H54 (cell line): ENCODE measurements at regions not wholly inside any gene's neighbourhood (a gene's known extent, or its start where the extent isn't known, plus 50 kb on each side); places are given as distances from the start of the nearest gene placed in this dataset.

Source experiments
- DNase-seq: peaks from one replicate; pipeline ENCODE4 v3.0.0; 2011; ENCODE audit warnings: low spot score, mixed read lengths; ENCODE audit not compliant: insufficient read length
- FAIRE-seq: peaks from 3 replicates; lab custom pipeline; 2011; peaks lifted over from hg19 to GRCh38; lab: Jason Lieb, UNC
- POLR2A ChIP-seq: IDR thresholded peaks from 2 replicates; pipeline ENCODE4 v1.6.1; 2011; ENCODE audit warnings: low read depth, mild to moderate bottlenecking, low read length

DNA sequence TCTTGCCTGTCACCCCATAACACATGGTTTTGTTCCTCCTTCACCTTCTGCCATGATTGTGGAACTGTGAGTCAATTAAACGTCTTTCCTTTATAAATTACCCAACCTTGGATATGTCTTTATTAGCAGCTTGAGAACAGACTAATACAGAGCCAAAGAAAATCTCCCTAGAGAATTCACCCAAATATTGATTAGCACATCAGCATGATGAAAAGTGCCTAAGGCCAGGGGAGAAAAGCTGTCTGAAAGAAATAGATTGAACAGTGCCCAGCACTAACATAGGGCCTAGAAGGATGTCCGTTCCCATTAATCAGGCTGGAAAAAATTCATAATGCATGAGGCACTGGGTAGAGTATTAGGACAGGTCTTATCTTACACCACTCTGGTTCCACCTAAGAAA is 111.9 kb upstream of the CALN1 start:
- TF ChIP-seq POLR2A: no peak
- no peak for FAIRE-seq
- DNase-seq: no peak

DNA sequence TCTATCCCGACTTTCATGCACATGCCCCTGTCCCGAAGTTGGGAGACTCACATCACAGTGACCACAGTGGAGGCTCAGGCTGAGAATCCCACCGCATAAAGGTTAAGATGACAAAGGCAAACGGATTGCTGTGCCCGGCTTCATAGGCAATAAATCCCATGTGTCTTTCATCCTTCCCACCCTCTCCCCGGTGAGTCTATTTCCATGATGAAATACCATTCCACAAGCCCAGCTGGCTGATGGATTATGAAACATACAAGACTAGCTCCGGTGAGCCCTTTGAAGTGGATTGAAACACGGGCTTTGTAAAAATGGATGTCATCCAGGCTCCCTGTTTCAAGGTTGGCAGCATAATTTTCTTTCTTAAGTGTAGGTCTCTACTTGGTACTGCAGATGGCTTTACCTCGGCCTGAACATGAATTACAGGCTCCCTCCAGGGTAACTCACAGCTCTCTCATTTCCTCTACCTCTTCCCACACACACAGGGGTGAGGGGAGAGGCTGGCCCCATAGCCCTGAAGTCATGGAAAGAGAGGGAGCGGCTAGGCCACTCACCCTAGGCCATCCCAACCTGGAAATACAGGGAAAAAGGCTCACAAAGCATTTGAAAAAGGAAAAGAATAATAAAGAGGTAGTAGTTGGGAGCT is 92.0 kb upstream of the CALN1 start:
- DNase-seq (no peak), FAIRE-seq (no peak)
- TF ChIP-seq POLR2A: no peak

DNA sequence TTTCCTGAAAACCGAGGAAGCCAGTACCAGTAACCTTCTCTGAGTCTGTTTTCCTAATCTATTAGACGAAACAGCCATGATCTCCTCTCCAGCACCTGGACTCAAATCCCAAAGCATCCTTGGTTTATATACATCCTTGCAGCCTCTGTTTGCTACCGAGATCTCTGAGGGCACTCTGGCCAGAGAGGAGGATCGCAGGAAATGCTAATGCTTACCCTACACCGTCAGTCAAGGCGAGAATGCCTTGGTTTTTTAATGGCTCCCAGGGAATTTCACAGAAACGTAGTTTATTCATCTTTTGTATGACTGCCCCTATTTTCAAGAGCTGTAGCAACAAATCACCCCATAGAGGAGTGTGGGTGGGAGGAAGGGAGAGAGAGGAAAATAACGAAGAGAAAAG is 91.5 kb upstream of the CALN1 start:
- no peak for DNase-seq
- FAIRE-seq: no peak
- no peak for TF ChIP-seq POLR2A

DNA sequence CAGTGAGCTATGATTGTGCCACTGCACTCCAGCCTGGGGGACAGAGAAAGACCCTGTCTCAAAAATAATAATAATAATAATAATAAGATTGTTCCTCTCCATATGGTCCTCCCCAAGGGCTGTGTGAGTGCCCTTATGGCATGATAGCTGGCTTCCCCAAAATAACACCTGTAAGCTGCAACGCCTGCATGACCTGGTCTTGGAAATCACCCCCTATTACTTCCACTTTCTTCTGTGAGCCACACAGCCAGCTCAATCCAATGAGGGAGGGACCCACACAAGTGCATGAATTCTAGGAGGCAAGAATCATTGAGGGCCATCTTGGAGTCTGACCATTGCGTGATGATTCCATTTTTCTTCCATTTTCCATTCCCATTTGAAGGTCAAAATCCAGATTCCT is 82.7 kb upstream of the CALN1 start:
- FAIRE-seq (no peak), DNase-seq (no peak)
- no peak for TF ChIP-seq POLR2A

DNA sequence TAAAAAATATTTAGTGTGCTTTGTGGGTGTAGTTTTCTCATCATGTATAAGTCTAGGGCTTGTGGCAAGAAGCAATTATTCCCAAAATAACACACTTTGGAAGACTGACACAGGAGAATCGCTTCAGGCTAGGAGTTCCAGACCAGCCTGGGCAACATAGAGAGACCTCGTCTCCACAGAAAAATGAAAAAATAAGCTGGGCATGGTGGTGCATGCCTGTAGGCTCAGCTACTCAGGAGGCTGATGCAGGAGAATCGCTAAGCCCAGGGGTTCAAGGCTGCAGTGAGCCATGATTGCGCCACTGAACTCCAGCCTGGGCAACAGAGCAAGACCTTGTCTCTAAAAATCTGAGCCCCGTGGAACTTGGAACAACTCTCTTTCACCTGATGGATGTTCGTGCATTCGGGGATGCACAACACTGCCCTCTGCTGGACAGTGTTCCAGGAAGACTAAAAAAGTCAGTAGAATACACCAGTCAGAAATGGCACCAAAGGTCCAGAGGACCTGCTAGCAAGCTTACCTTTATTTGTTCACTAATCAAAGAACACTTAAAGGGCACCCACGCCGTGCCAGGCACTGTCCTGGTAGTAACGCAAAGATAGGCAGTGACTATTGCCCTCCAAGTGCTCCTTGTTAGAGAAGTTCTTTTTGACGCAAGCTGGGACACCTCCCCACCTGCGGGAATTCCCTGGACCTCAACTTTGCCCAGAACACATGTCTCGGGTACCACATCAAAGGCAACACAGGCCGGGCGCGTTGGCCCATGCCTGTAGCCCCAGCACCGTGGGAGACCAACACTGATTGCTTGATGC is 81.9 kb upstream of the CALN1 start:
- DNase-seq (peak; percentile 26), FAIRE-seq (peak; percentile 6)
- no peak for TF ChIP-seq POLR2A

DNA sequence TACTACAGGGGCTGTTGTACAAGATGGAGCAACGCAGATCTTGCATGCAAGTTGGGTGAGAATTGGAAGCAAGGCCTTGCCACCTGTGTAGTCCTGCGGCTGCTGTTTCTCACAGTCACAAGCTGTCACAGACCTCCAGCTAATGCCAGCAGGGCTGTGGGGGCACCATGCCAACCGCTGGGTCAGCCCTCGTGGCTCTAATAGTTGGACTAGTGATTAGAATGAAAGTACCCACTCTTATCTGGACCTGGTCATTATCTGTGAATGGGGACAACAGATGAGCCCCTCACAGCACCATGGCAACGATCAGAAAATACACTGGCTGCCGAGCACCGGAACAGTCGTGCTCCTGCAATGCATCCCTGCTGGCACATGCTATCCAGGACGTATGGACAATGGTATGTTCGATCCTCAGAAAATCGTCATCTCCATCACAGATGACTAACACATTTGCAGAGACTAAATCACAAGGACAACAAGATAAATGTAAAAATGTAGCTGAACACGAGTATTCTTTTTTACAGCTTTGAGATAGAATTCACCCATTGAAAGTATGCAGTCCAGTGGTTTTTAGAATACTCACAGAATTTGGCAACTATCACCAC is 80.4 kb upstream of the CALN1 start:
- TF ChIP-seq POLR2A: no peak
- DNase-seq (no peak), FAIRE-seq (no peak)

DNA sequence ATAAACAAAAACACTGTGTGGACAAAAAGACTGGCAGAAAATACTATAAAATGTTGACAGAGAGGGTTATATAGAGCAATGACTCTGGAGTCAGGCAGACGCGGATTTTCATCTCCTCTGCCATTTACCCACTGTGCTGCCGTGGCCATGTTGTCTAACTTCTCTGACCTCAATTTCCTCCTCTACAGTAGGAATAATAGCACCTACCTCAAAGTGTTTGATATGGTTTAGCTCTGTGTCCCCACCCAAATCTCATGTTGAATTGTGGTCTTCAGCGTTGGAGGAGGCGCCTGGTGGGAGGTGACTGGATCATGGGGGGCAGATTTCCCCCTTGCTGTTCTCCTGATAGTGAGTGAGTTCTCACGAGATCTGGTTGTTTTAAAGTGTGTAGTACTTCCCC is 78.2 kb upstream of the CALN1 start:
- FAIRE-seq (no peak), DNase-seq (no peak)
- no peak for TF ChIP-seq POLR2A

DNA sequence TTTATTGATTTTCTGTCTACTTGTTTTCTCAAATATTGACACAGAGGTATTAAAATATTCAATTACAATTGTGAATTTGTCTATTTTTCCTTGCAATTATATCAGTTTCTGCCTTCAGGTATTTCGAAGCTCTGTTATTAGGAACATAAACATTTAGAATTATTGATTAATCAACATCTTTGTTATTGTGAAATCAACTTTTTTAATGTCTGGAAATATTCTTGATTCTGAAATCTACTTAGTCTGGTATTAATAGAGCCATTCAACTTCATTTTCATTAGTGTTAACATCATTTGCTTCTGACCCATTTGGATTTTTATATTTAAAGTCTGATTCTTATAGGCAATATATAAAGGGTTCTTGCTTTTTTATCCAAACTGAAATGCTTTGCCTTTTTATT is 69.8 kb upstream of the CALN1 start:
- FAIRE-seq (no peak), DNase-seq (no peak)
- TF ChIP-seq POLR2A: no peak

DNA sequence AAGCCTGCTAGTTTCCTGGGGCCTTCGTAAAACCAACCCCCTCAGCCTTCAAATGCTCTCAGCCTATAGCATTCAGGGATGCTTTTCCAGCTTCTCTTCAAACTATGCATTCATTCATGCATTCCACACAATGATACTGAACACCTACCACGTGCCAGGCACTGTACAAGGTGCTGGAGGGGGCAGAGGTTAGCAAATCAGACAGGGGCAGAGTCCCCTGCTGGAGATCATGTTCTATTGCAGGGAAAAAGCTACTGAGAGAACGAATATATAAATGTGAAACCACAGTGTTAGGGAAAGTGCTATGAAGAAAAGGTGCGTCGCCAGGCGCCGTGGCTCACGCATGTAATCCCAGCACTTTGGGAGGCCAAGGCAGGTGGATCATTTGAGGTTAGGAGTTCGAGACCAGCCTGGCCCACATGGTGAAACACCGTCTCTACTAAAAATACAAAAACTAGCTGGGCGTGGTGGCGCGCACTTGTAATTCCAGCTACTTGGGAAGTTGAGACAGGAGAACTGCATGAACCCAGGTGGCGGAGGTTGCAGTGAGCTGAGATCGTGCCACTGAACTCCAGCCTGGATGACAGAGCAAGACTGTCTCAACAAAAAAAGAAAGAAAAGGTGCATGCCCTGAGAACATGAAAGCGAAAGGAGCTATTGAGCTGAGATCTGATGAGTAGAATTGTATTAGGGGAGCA is 64.6 kb upstream of the CALN1 start:
- DNase-seq (no peak), FAIRE-seq (no peak)
- no peak for TF ChIP-seq POLR2A

DNA sequence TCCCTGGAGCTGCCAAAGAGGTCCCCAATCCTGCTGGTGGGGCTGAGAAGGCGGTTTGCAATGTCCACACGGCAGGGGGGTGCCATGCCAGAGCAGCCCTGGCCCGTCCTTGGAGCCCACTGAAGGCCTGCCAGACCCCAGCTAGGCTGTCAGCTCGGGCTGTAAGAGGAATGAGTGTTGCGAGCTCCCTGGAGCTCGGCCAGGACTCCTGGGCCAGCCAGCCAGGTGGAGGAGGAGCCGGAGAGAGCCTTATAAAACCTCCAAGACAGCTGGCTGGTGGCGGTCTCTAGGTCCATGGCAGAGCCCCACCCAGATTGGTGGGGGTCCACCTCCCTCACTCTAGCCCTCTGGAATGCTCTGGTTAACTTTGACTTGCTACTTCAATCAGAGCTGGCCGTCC is 55.1 kb upstream of the CALN1 start:
- DNase-seq (no peak), FAIRE-seq (no peak)
- TF ChIP-seq POLR2A: no peak

DNA sequence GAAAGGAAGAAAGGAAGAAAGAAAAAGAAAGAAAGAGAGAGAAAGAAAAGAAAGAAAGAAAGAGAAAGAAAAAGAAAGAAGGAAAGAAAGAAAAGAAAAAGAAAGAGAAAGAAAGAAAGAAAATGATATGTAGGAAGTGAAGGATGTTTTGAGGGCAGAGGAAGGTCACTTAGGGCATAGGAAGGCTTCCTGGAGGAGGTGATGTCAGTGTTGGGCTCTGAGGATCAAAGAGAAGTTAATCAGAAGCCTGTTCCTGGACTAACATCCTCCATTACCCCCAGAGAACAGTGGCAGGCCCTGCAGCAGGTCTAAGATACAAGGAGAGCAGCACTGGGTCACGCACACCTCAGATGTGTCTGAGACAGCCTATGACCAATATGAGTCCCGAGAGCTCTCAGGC is 54.7 kb upstream of the CALN1 start:
- FAIRE-seq (no peak), DNase-seq (no peak)
- no peak for TF ChIP-seq POLR2A

DNA sequence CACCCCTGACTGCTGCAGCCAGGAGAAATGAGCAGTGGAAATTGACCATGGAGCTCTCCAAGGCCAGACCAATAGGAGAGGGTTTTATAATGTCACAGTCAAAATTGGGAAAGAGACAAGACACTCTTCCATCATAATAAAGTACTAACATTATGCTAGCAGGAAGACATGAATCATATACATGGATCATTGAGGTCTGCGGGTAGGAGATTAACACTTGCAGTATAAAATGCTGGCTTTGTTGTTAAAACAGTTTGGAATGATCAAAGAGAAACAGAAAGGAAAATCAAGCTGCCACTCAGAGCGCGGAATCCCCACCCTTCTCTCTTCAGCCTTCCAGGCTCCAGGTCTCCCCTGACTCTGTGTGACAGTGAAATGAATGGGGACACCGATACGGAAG is 53.4 kb upstream of the CALN1 start:
- no peak for TF ChIP-seq POLR2A
- no peak for FAIRE-seq
- DNase-seq: no peak

DNA sequence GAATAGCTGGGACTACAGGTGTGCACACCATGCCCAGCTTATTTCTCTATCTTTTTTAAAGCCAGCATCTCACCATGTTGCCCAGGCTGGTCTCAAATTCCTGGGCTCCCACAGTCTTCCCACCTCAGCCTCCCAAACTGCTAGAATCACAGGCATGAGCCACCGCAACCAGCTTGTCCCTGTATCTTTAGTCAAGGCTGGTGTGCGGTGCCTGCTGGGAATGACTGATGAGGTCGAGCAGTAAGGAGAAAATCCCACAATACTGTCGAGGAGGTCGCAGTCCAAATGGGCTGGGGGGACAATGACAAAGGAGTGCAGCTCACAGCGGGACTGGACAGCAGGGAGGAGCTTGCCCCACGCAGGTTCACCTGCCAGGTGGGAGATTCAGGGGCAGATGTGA is 50.2 kb upstream of the CALN1 start:
- DNase-seq (no peak), FAIRE-seq (no peak)
- TF ChIP-seq POLR2A: no peak
